ENCODE measurements at regions not wholly inside any gene's neighbourhood (a gene's known extent, or its start where the extent isn't known, plus 50 kb on each side); places are given as distances from the start of the nearest gene placed in this dataset.

- no peak for DNase-seq (ENCODE audit: low read depth in 2 of 2)
These were observed 604.9 kb downstream of the BUD13 start for GRCh38 chr11:116167706-116168458.

GRCh38 chr11:116166573-116167465 lies 606.0 kb downstream of the BUD13 start:
- DNase-seq (ENCODE audit: low read depth in 2 of 2), result no peak

GRCh38 chr11:116164843-116165242 lies 607.9 kb downstream of the BUD13 start:
- no peak for DNase-seq (ENCODE audit: low read depth in 2 of 2)

- DNase-seq (ENCODE audit: low read depth in 2 of 2), result no peak
These were observed 609.9 kb downstream of the BUD13 start for GRCh38 chr11:116162886-116163230.

- no peak for DNase-seq (ENCODE audit: low read depth in 2 of 2)
These were observed 610.5 kb downstream of the BUD13 start for GRCh38 chr11:116162086-116162885.

- DNase-seq (ENCODE audit: low read depth in 2 of 2), result no peak
These were observed 624.1 kb downstream of the BUD13 start for GRCh38 chr11:116148645-116149044.

GRCh38 chr11:116148056-116148455 lies 624.7 kb downstream of the BUD13 start:
- DNase-seq (ENCODE audit: low read depth in 2 of 2), result no peak

GRCh38 chr11:116145187-116145865 lies 627.5 kb downstream of the BUD13 start:
- no peak for DNase-seq (ENCODE audit: low read depth in 2 of 2)

- no peak for DNase-seq (ENCODE audit: low read depth in 2 of 2)
These were observed 628.3 kb downstream of the BUD13 start for GRCh38 chr11:116144387-116144958.

GRCh38 chr11:116138280-116138679 lies 634.1 kb upstream of the CADM1 start:
- DNase-seq (ENCODE audit: low read depth in 2 of 2), result no peak

GRCh38 chr11:116137753-116138152 lies 633.5 kb upstream of the CADM1 start:
- no peak for DNase-seq (ENCODE audit: low read depth in 2 of 2)

GRCh38 chr11:116136987-116137674 lies 632.9 kb upstream of the CADM1 start:
- no peak for DNase-seq (ENCODE audit: low read depth in 2 of 2)

GRCh38 chr11:116135891-116136290 lies 631.7 kb upstream of the CADM1 start:
- DNase-seq (ENCODE audit: low read depth in 2 of 2), result no peak

- DNase-seq (ENCODE audit: low read depth in 2 of 2), result no peak
These were observed 630.2 kb upstream of the CADM1 start for GRCh38 chr11:116134450-116134849.

GRCh38 chr11:116132273-116132978 lies 628.2 kb upstream of the CADM1 start:
- DNase-seq (ENCODE audit: low read depth in 2 of 2), result no peak

- no peak for DNase-seq (ENCODE audit: low read depth in 2 of 2)
These were observed 625.9 kb upstream of the CADM1 start for GRCh38 chr11:116130122-116130521.

- no peak for DNase-seq (ENCODE audit: low read depth in 2 of 2)
These were observed 625.2 kb upstream of the CADM1 start for GRCh38 chr11:116129456-116129855.

- DNase-seq (ENCODE audit: low read depth in 2 of 2), result no peak
These were observed 622.3 kb upstream of the CADM1 start for GRCh38 chr11:116126562-116126961.

GRCh38 chr11:116124922-116125714 lies 620.9 kb upstream of the CADM1 start:
- DNase-seq (ENCODE audit: low read depth in 2 of 2), result no peak

All from activated CD8-positive, alpha-beta memory T cell treated with anti-CD3 and anti-CD28 coated beads for 4 hours (primary cell).